Endothelial cell of umbilical vein (primary cell): ENCODE measurements at regions not wholly inside any gene's neighbourhood (a gene's known extent, or its start where the extent isn't known, plus 50 kb on each side); places are given as distances from the start of the nearest gene placed in this dataset.

Source experiments
- BruUV-seq: library from RNA; stranded (reverse); fragments of 400-500 nt; replicated peaks from 2 replicates; lab custom pipeline; 2021; lab: Mats Ljungman, UMichigan
- CTCF ChIA-PET: fragments of 300-600, 350-600 bp; sonication (Branson Sonifier 250); formaldehyde crosslinking; loops from one replicate; lab custom pipeline; 2021; ENCODE audit warnings: antibody characterized with exemption, inconsistent platforms; lab: Charles Lee
- POLR2A ChIA-PET: fragments of 300-600, 350-600 bp; sonication (Branson Sonifier 250); formaldehyde crosslinking; loops from one replicate; lab custom pipeline; 2021; ENCODE audit warnings: antibody characterized with exemption, inconsistent platforms; lab: Charles Lee
- DNase-seq: peaks from one replicate; pipeline ENCODE4 v3.0.0-alpha.2; 2011; ENCODE audit warnings: low read depth, low spot score
- FAIRE-seq: peaks from 2 replicates; lab custom pipeline; 2011; peaks lifted over from hg19 to GRCh38; lab: Jason Lieb, UNC
- H2AFZ ChIP-seq: 2 replicates; pipeline ENCODE4 v1.6.0; 2012; ENCODE audit warnings: low read depth, low read length, control low read depth, inconsistent platforms
- H3K27ac ChIP-seq: 2 replicates; pipeline ENCODE4 v1.5.1; 2011; ENCODE audit warnings: low read depth, mild to moderate bottlenecking, control low read depth, low read length, moderate library complexity; ENCODE audit not compliant: insufficient read depth
- H3K27me3 ChIP-seq, 2 experiments: 2 replicates each; pipeline versions ENCODE4 v1.6.0 to v1.6.1; 2011; ENCODE audit warnings: low read length in 2 of 2, mixed read lengths in 1 of 2; ENCODE audit not compliant: control insufficient read depth in 2 of 2, insufficient read depth in 2 of 2
- H3K36me3 ChIP-seq, 2 experiments: 2 replicates in 1 of 2; 3 replicates in 1 of 2; pipeline ENCODE4 v1.5.1; 2011; ENCODE audit warnings: low read length in 2 of 2, mild to moderate bottlenecking in 1 of 2, moderate library complexity in 1 of 2; ENCODE audit not compliant: control insufficient read depth in 2 of 2, insufficient read depth in 2 of 2; ENCODE audit errors: extremely low read depth in 1 of 2
- H3K4me1 ChIP-seq: 3 replicates; pipeline ENCODE4 v1.5.1; 2011; ENCODE audit warnings: mild to moderate bottlenecking, low read length; ENCODE audit not compliant: control insufficient read depth, insufficient read depth; ENCODE audit errors: extremely low read depth
- H3K4me2 ChIP-seq: 2 replicates; pipeline ENCODE4 v1.6.1; 2011; ENCODE audit warnings: low read length, control low read depth, mixed read lengths; ENCODE audit not compliant: insufficient read depth
- H3K4me3 ChIP-seq, 3 experiments: fragments of 200-600 bp in 1 of 3; sonication (generic), shearing (Covaris generic) in 1 of 3; replicated peaks in 1 of 3; 2 replicates each; pipeline ENCODE4 v1.5.1; 2011 to 2016; ENCODE audit warnings: control low read depth in 3 of 3, low read length in 3 of 3, mild to moderate bottlenecking in 2 of 3, inconsistent platforms in 1 of 3, low read depth in 1 of 3, moderate library complexity in 1 of 3; ENCODE audit not compliant: insufficient read depth in 1 of 3
- H3K79me2 ChIP-seq: 2 replicates; pipeline ENCODE4 v1.6.0; 2012; ENCODE audit warnings: low read length, inconsistent platforms; ENCODE audit not compliant: control insufficient read depth, insufficient read depth
- H3K9ac ChIP-seq: replicated peaks from 2 replicates; pipeline ENCODE3; 2011; ENCODE audit warnings: low read length, control low read depth; ENCODE audit not compliant: insufficient read depth; ENCODE audit errors: extremely low read depth
- H3K9me1 ChIP-seq: replicated peaks from 3 replicates; pipeline ENCODE4 v1.6.0; 2011; ENCODE audit warnings: mild to moderate bottlenecking, low read length; ENCODE audit not compliant: control insufficient read depth, insufficient read depth; ENCODE audit errors: extremely low read depth
- H3K9me3 ChIP-seq: replicated peaks from 2 replicates; pipeline ENCODE4 v1.5.1; 2012; ENCODE audit warnings: low read length, inconsistent platforms; ENCODE audit not compliant: control insufficient read depth, insufficient read depth
- H4K20me1 ChIP-seq: replicated peaks from 2 replicates; pipeline ENCODE3; 2011; ENCODE audit warnings: mild to moderate bottlenecking, low read length; ENCODE audit not compliant: control insufficient read depth, insufficient read depth; ENCODE audit errors: extremely low read depth
- CTCF ChIP-seq, 2 donors: IDR thresholded peaks; 1 replicate in 1 of 2; 2 replicates in 1 of 2; pipeline ENCODE4 v1.5.1; 2011; ENCODE audit warnings: low read length in 2 of 2, mild to moderate bottlenecking in 2 of 2, moderate library complexity in 2 of 2, control low read depth in 1 of 2, inconsistent platforms in 1 of 2, low read depth in 1 of 2; ENCODE audit not compliant: insufficient read depth in 1 of 2; ENCODE audit errors: extremely low read depth in 1 of 2
- EZH2 ChIP-seq: IDR thresholded peaks from 2 replicates; pipeline ENCODE4 v1.6.1; 2012; ENCODE audit warnings: borderline replicate concordance, low read depth, mild to moderate bottlenecking, moderate library complexity, low read length, inconsistent platforms; ENCODE audit not compliant: severe bottlenecking
- FOS ChIP-seq: IDR thresholded peaks from 2 replicates; pipeline ENCODE4 v1.6.1; 2011; ENCODE audit warnings: mild to moderate bottlenecking, low read length, moderate library complexity, borderline replicate concordance; ENCODE audit not compliant: insufficient read depth
- GATA2 ChIP-seq: IDR thresholded peaks from 2 replicates; pipeline ENCODE4 v1.7.0; 2011; ENCODE audit warnings: low read depth, mild to moderate bottlenecking, moderate library complexity, mixed read lengths, low read length; ENCODE audit not compliant: insufficient read length, insufficient read depth
- JUN ChIP-seq: IDR thresholded peaks from 2 replicates; pipeline ENCODE4 v1.6.1; 2011; ENCODE audit warnings: borderline replicate concordance, low read depth; ENCODE audit not compliant: insufficient read length, insufficient read depth
- MAX ChIP-seq: IDR thresholded peaks from 2 replicates; pipeline ENCODE4 v1.6.1; 2011; ENCODE audit not compliant: insufficient read depth, insufficient read length
- MYC ChIP-seq: IDR thresholded peaks from one replicate; pipeline ENCODE4 v1.6.1; 2011; ENCODE audit warnings: mild to moderate bottlenecking, low read depth, low read length
- POLR2A ChIP-seq: IDR thresholded peaks from 2 replicates; pipeline ENCODE4 v1.6.1; 2012; ENCODE audit warnings: low read depth, mild to moderate bottlenecking, control low read depth, low read length
- POLR2AphosphoS5 ChIP-seq: IDR thresholded peaks from 2 replicates; pipeline ENCODE4 v1.6.1; 2012; ENCODE audit warnings: low read depth, mild to moderate bottlenecking, control low read depth, low read length, moderate library complexity; ENCODE audit not compliant: insufficient read depth
- dilution Hi-C: fragments of 300-500 bp; cut with MboI; formaldehyde crosslinking; loops from one replicate; pipeline ENCODE4 v1.15.0; 2019; ENCODE audit warnings: low sequenced_read_pairs; ENCODE audit not compliant: extremely low pct_ligation_motif_present
- intact Hi-C: fragments of 100-400 bp; cut with micrococcal nuclease; formaldehyde crosslinking; loops from one replicate; pipeline ENCODE4 v1.10.0; 2022

GRCh38 chr1:208557723-208558094, 313.5 kb upstream of the PLXNA2 start:
- no peak for TF ChIP-seq MAX
- peaks cover 0 to 5% of the 10 kb centered on the region in 2 experiments for H3K27me3 ChIP-seq
- CTCF ChIA-PET: no interaction called here
- no peaks in the 10 kb centered on the region for H3K9me1 ChIP-seq
- no peak overlapping the region for H3K9ac ChIP-seq
- no peak for DNase-seq
- no peaks in the 10 kb centered on the region for H3K9me3 ChIP-seq
- no peaks in the 10 kb centered on the region for H3K36me3 ChIP-seq
- no peak overlapping the region for H3K4me2 ChIP-seq
- dilution Hi-C loops: no loop called here
- H2AFZ ChIP-seq: no peak overlapping the region
- POLR2A ChIA-PET: no interaction called here
- BruUV-seq: no TSS peak
- no peak overlapping the region for H3K4me3 ChIP-seq
- no peak for FAIRE-seq
- intact Hi-C loops: no loop called here
- no peak overlapping the region for H3K27ac ChIP-seq
- H3K4me1 ChIP-seq: no peaks in the 10 kb centered on the region
- no peaks in the 10 kb centered on the region for H4K20me1 ChIP-seq
- no peaks in the 10 kb centered on the region for H3K79me2 ChIP-seq

- dilution Hi-C loops (no loop called here), intact Hi-C loops (no loop called here)
- POLR2A ChIA-PET: no interaction called here
- FAIRE-seq: no peak
- Histone ChIP-seq H3K36me3 (no peaks in the 10 kb centered on the region), H3K4me1 (no peaks in the 10 kb centered on the region), H3K9ac (no peak overlapping the region), H3K27me3 (peaks cover 0 to 5% of the 10 kb centered on the region in 2 experiments), H3K79me2 (no peaks in the 10 kb centered on the region), H3K4me3 (no peak overlapping the region), H4K20me1 (no peaks in the 10 kb centered on the region), H3K9me3 (no peaks in the 10 kb centered on the region), H3K27ac (no peak overlapping the region), H3K9me1 (no peaks in the 10 kb centered on the region), H2AFZ (no peak overlapping the region), H3K4me2 (no peak overlapping the region)
- BruUV-seq: no TSS peak
- CTCF ChIA-PET: no interaction called here
- no peak for TF ChIP-seq CTCF (IDR thresholded peaks at IDR 0.05; ENCODE audit: extremely low read depth in 1 of 2, insufficient read depth in 1 of 2, low read depth in 1 of 2, low read length in 2 of 2)
- TF ChIP-seq MYC: no peak
- no peak for TF ChIP-seq MAX
- no peak for TF ChIP-seq POLR2A
- TF ChIP-seq JUN: no peak
- no peak for TF ChIP-seq GATA2
- no peak for TF ChIP-seq EZH2
- no peak for TF ChIP-seq FOS
- no peak for TF ChIP-seq POLR2AphosphoS5
- no peak for DNase-seq
These were observed 315.6 kb upstream of the PLXNA2 start for GRCh38 chr1:208559597-208560329.
